HEK293 (cell line): ENCODE measurements at regions not wholly inside any gene's neighbourhood (a gene's known extent, or its start where the extent isn't known, plus 50 kb on each side); places are given as distances from the start of the nearest gene placed in this dataset.

Experiments
- CTCF ChIA-PET: fragments of 350-600 bp; formaldehyde crosslinking; extraction: SDS; loops from one replicate; lab custom pipeline; 2021; ENCODE audit warnings: antibody characterized with exemption; lab: Yijun Ruan, JAX
- POLR2A ChIA-PET: fragments of 300-600 bp; formaldehyde crosslinking; extraction: SDS; loops from one replicate; lab custom pipeline; 2020; ENCODE audit warnings: antibody characterized with exemption, inconsistent platforms; lab: Yijun Ruan, JAX
- H3K27ac ChIP-seq: fragments of 200-500 bp; sonication (Bioruptor generic); 2 replicates; pipeline ENCODE4 v1.5.1; 2014; ENCODE audit warnings: low read depth, low read length, control low read depth, inconsistent platforms; ENCODE audit errors: extremely low read depth
- H3K36me3 ChIP-seq, 2 experiments: fragments of 200-500 bp in 1 of 2; sonication (Bioruptor generic) in 1 of 2; 1 replicate in 1 of 2; 2 replicates in 1 of 2; pipeline ENCODE4 v1.5.1; 2014 to 2017; ENCODE audit warnings: inconsistent platforms in 2 of 2, low read length in 2 of 2; ENCODE audit not compliant: control insufficient read depth in 2 of 2, insufficient read depth in 1 of 2
- H3K4me1 ChIP-seq: fragments of 200-500 bp; sonication (Bioruptor generic); 2 replicates; pipeline ENCODE4 v1.5.1; 2014; ENCODE audit warnings: mild to moderate bottlenecking, low read length, inconsistent platforms; ENCODE audit not compliant: control insufficient read depth, insufficient read depth
- H3K4me3 ChIP-seq: 2 replicates; pipeline ENCODE4 v1.5.1; 2011; ENCODE audit warnings: low read depth, mild to moderate bottlenecking, control low read depth, low read length, moderate library complexity
- H3K9me3 ChIP-seq: fragments of 200-500 bp; sonication (Bioruptor generic); 2 replicates; pipeline ENCODE4 v1.5.1; 2014; ENCODE audit warnings: low read depth, low read length, inconsistent platforms; ENCODE audit not compliant: control insufficient read depth, insufficient read depth
- HOXC10 ChIP-seq: sonication (generic); formaldehyde crosslinking; IDR thresholded peaks from 2 replicates; pipeline ENCODE4 v1.8.1; 2023; ENCODE audit warnings: mild to moderate bottlenecking, missing genetic modification reagents
- KLF9 ChIP-seq: fragments of 450-650 bp; formaldehyde crosslinking; IDR thresholded peaks from 2 replicates; pipeline ENCODE4 v1.5.1; 2016; ENCODE audit warnings: missing biosample characterization, missing genetic modification characterization, low read depth
- SCRT2 ChIP-seq: fragments of 450-650 bp; formaldehyde crosslinking; IDR thresholded peaks from 2 replicates; pipeline ENCODE4 v1.5.1; 2016; ENCODE audit warnings: missing biosample characterization, missing genetic modification characterization
- TCF7L2 ChIP-seq: IDR thresholded peaks from 2 replicates; pipeline ENCODE4 v1.6.1; 2011; ENCODE audit warnings: low read depth, mild to moderate bottlenecking, inconsistent platforms, low read length, moderate library complexity, borderline replicate concordance
- ZBTB17 ChIP-seq: fragments of 450-650 bp; formaldehyde crosslinking; IDR thresholded peaks from 2 replicates; pipeline ENCODE4 v1.5.1; 2016; ENCODE audit warnings: missing biosample characterization, missing genetic modification characterization
- ZBTB7A ChIP-seq: fragments of 450-650 bp; formaldehyde crosslinking; IDR thresholded peaks from 2 replicates; pipeline ENCODE4 v1.5.1; 2016; ENCODE audit warnings: low read depth, missing biosample characterization, missing genetic modification characterization
- ZNF112 ChIP-seq: fragments of 450-650 bp; formaldehyde crosslinking; IDR thresholded peaks from 2 replicates; pipeline ENCODE4 v1.5.0; 2017; ENCODE audit warnings: missing biosample characterization, missing genetic modification characterization
- ZNF23 ChIP-seq: fragments of 450-650 bp; formaldehyde crosslinking; IDR thresholded peaks from 2 replicates; pipeline ENCODE4 v1.5.1; 2016; ENCODE audit warnings: missing biosample characterization, missing genetic modification characterization, borderline replicate concordance
- ZNF335 ChIP-seq: fragments of 450-650 bp; formaldehyde crosslinking; conservative IDR thresholded peaks from 2 replicates; pipeline ENCODE4 v1.5.1; 2016; ENCODE audit warnings: missing biosample characterization, missing genetic modification characterization
- ZNF394 ChIP-seq: fragments of 450-650 bp; formaldehyde crosslinking; IDR thresholded peaks from 2 replicates; pipeline ENCODE4 v1.5.1; 2016; ENCODE audit warnings: missing biosample characterization, missing genetic modification characterization, mild to moderate bottlenecking, moderate library complexity, borderline replicate concordance
- ZNF530 ChIP-seq: fragments of 450-650 bp; formaldehyde crosslinking; IDR thresholded peaks from 2 replicates; pipeline ENCODE4 v1.5.1; 2016; ENCODE audit warnings: low read depth, missing biosample characterization, missing genetic modification characterization
- ZNF555 ChIP-seq: fragments of 450-650 bp; formaldehyde crosslinking; conservative IDR thresholded peaks from 2 replicates; pipeline ENCODE4 v1.5.1; 2017; ENCODE audit warnings: missing biosample characterization, mild to moderate bottlenecking, missing genetic modification characterization, inconsistent platforms
- ZNF654 ChIP-seq: fragments of 450-650 bp; formaldehyde crosslinking; IDR thresholded peaks from 2 replicates; pipeline ENCODE4 v1.5.1; 2016; ENCODE audit warnings: low read depth, missing biosample characterization, missing genetic modification characterization
- TF ChIP-seq, protein P1 (sequence below): fragments of 450-650 bp; formaldehyde crosslinking; optimal IDR thresholded peaks from 2 replicates; pipeline ENCODE3; 2016; ENCODE audit warnings: missing biosample characterization, mild to moderate bottlenecking, missing genetic modification characterization
- TF ChIP-seq, protein P2 (sequence below): fragments of 450-650 bp; formaldehyde crosslinking; IDR thresholded peaks from 2 replicates; pipeline ENCODE4 v1.5.1; 2016; ENCODE audit warnings: missing biosample characterization, missing genetic modification characterization
- TF ChIP-seq, protein P3 (sequence below): fragments of 450-650 bp; formaldehyde crosslinking; IDR thresholded peaks from 2 replicates; pipeline ENCODE4 v1.5.1; 2016; ENCODE audit warnings: missing biosample characterization, missing genetic modification characterization
- TF ChIP-seq, protein P4 (sequence below): fragments of 450-650 bp; formaldehyde crosslinking; IDR thresholded peaks from 2 replicates; pipeline ENCODE4 v1.5.1; 2017; ENCODE audit warnings: missing biosample characterization, missing genetic modification characterization
- TF ChIP-seq, protein P5 (sequence below): fragments of 450-650 bp; formaldehyde crosslinking; conservative IDR thresholded peaks from 2 replicates; pipeline ENCODE4 v1.5.1; 2016; ENCODE audit warnings: low read depth, missing biosample characterization, missing genetic modification characterization

DNA sequence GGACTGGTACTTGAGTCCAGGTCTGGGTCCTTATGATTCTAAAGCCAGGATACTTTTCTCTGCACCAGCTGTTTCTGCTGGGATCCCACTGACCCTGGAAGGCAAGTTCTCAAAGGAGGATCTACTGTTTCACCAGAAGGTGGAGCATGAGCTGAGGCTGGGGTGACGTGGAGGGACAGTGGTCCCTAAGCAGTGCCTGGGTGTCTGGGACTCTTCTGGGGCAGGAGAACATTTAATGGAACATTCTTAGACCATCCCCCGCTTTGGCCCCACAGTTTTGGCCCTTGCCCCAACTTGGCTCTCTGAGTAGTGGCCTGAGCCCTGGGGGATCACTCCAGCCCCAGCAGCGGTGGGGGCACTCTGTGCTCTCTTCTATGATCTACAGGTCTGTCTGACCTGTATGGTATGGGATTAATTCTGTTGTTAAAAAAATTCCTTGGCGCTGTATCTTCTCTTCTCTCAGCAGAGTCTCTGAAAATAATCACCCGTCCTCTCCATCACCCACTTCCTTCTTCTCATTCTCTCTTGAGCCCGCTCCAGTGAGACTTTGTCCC lies 60.3 kb upstream of the CSF3R start (continued):
- TF ChIP-seq TCF7L2 (no peak), ZBTB7A (tag by site-specific recombination) (no peak), ZNF654 (peak; percentile 22), ZNF530 (tag by site-specific recombination) (no peak), ZNF555 (no peak), ZNF394 (tag by site-specific recombination) (no peak), ZNF23 (tag by site-specific recombination) (no peak), SCRT2 (tag by site-specific recombination) (no peak)
- TF ChIP-seq, protein P1, sequence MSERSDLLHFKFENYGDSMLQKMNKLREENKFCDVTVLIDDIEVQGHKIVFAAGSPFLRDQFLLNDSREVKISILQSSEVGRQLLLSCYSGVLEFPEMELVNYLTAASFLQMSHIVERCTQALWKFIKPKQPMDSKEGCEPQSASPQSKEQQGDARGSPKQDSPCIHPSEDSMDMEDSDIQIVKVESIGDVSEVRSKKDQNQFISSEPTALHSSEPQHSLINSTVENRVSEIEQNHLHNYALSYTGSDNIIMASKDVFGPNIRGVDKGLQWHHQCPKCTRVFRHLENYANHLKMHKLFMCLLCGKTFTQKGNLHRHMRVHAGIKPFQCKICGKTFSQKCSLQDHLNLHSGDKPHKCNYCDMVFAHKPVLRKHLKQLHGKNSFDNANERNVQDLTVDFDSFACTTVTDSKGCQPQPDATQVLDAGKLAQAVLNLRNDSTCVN (tag by site-specific recombination): no peak
- TF ChIP-seq, protein P2, sequence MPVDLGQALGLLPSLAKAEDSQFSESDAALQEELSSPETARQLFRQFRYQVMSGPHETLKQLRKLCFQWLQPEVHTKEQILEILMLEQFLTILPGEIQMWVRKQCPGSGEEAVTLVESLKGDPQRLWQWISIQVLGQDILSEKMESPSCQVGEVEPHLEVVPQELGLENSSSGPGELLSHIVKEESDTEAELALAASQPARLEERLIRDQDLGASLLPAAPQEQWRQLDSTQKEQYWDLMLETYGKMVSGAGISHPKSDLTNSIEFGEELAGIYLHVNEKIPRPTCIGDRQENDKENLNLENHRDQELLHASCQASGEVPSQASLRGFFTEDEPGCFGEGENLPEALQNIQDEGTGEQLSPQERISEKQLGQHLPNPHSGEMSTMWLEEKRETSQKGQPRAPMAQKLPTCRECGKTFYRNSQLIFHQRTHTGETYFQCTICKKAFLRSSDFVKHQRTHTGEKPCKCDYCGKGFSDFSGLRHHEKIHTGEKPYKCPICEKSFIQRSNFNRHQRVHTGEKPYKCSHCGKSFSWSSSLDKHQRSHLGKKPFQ (tag by site-specific recombination): no peak
- TF ChIP-seq, protein P3, sequence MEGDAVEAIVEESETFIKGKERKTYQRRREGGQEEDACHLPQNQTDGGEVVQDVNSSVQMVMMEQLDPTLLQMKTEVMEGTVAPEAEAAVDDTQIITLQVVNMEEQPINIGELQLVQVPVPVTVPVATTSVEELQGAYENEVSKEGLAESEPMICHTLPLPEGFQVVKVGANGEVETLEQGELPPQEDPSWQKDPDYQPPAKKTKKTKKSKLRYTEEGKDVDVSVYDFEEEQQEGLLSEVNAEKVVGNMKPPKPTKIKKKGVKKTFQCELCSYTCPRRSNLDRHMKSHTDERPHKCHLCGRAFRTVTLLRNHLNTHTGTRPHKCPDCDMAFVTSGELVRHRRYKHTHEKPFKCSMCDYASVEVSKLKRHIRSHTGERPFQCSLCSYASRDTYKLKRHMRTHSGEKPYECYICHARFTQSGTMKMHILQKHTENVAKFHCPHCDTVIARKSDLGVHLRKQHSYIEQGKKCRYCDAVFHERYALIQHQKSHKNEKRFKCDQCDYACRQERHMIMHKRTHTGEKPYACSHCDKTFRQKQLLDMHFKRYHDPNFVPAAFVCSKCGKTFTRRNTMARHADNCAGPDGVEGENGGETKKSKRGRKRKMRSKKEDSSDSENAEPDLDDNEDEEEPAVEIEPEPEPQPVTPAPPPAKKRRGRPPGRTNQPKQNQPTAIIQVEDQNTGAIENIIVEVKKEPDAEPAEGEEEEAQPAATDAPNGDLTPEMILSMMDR (tag by site-specific recombination): peak; percentile 31; the same call in 1 of the 2 replicates

DNA sequence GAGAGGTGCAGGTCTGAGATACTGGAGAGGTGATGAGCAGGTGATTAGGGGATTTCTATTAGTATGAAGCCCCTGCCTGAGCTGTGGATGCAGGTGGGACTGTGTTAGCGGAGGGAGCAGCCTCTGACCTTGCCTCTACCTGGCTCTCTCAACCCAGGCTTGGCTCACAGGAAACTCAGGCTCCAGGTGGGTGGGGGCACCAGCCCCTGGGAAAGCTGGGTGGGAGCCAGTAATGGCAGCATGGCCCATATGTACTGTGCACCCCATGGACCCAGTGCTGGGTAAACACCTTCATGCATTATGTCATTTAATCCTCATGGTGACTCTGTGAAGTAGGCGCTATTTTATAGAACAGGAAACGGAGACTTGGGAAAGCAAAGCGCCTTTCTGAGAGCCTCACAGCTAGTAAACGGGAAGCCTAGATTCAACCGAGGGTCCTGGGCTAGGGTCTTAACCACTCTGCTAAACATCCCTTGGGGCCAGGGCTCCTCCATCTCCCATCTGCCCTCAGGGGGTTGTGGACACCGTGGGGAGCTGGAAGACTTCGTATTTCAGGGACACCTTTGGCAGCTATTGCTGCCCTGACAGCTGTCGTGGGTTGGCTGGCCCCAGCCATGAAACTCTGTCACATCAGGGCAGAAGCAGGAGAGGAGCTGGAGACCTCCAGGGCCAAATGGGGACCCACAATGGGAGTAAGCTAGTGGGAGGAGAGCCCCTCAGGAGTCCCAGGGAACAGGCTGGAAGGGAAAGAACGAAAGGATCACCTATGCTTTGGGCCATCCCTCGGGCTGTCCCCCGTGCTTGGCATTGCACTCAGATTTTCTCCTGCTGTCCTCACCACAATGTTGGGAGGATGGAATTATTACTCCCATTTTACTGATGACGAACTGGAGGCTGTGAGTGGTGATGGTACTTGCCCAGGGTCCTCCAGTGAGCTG lies 59.6 kb upstream of the CSF3R start:
- Histone ChIP-seq H3K9me3 (no peaks in the 10 kb centered on the region), H3K36me3 (no peaks in the 10 kb centered on the region), H3K4me1 (no peaks in the 10 kb centered on the region), H3K27ac (no peak overlapping the region), H3K4me3 (no peak overlapping the region)
- CTCF ChIA-PET: interaction anchor here (0.6 to 1.8 kb wide), 8 partner anchors 9 to 1058 kb away, joined by 3 to 10 read pairs (median 3); no protein-coding TSS in a partner anchor
- TF ChIP-seq ZBTB17 (tag by site-specific recombination): 0 out of 2 replicates have a peak, but pooled peaks have one; percentile 10
- no peak for TF ChIP-seq HOXC10
- TF ChIP-seq, protein P4, sequence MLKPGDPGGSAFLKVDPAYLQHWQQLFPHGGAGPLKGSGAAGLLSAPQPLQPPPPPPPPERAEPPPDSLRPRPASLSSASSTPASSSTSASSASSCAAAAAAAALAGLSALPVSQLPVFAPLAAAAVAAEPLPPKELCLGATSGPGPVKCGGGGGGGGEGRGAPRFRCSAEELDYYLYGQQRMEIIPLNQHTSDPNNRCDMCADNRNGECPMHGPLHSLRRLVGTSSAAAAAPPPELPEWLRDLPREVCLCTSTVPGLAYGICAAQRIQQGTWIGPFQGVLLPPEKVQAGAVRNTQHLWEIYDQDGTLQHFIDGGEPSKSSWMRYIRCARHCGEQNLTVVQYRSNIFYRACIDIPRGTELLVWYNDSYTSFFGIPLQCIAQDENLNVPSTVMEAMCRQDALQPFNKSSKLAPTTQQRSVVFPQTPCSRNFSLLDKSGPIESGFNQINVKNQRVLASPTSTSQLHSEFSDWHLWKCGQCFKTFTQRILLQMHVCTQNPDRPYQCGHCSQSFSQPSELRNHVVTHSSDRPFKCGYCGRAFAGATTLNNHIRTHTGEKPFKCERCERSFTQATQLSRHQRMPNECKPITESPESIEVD (tag by site-specific recombination): no peak
- TF ChIP-seq KLF9 (tag by site-specific recombination): no peak
- TF ChIP-seq, protein P5, sequence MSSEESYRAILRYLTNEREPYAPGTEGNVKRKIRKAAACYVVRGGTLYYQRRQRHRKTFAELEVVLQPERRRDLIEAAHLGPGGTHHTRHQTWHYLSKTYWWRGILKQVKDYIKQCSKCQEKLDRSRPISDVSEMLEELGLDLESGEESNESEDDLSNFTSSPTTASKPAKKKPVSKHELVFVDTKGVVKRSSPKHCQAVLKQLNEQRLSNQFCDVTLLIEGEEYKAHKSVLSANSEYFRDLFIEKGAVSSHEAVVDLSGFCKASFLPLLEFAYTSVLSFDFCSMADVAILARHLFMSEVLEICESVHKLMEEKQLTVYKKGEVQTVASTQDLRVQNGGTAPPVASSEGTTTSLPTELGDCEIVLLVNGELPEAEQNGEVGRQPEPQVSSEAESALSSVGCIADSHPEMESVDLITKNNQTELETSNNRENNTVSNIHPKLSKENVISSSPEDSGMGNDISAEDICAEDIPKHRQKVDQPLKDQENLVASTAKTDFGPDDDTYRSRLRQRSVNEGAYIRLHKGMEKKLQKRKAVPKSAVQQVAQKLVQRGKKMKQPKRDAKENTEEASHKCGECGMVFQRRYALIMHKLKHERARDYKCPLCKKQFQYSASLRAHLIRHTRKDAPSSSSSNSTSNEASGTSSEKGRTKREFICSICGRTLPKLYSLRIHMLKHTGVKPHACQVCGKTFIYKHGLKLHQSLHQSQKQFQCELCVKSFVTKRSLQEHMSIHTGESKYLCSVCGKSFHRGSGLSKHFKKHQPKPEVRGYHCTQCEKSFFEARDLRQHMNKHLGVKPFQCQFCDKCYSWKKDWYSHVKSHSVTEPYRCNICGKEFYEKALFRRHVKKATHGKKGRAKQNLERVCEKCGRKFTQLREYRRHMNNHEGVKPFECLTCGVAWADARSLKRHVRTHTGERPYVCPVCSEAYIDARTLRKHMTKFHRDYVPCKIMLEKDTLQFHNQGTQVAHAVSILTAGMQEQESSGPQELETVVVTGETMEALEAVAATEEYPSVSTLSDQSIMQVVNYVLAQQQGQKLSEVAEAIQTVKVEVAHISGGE (tag by site-specific recombination): no peak
- TF ChIP-seq ZNF335: 0 out of 2 replicates have a peak, but pooled peaks have one; percentile 12
- no peak for TF ChIP-seq ZNF112 (tag by site-specific recombination)
- POLR2A ChIA-PET: interaction anchor here (0.6 kb wide), 1 partner anchor 77 kb away, joined by 5 read pairs; no protein-coding TSS in a partner anchor
